ENCODE measurements at regions not wholly inside any gene's neighbourhood (a gene's known extent, or its start where the extent isn't known, plus 50 kb on each side); places are given as distances from the start of the nearest gene placed in this dataset.

DNA sequence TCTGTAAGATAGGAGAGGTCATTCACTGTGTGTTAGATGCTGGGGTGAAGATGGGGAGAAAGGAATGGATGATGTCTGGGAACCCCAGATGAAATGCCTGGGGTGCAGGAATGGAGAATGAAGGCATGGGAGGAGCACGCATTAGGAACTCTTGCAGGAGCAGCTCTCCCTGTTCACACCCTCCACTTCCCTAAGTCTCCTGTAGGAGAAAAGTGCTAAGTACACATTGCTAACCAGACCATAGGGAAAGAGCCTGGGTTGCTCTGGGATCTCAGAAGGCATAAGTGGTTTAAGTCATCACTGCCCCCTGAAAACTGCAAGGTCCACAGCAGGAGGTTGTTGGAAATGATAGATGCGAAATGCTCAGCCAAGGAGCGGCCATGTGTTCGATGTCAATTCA lies 163.1 kb downstream of the SEC61B start:
- no peak overlapping the region for H3K27ac ChIP-seq (ENCODE audit: low read depth, low read length)
- no peaks in the 10 kb centered on the region for H3K9me3 ChIP-seq (ENCODE audit: control insufficient read depth in 3 of 3, low read length in 3 of 3)
- H3K4me1 ChIP-seq (ENCODE audit: control insufficient read depth in 3 of 3, insufficient read depth in 3 of 3, low read length in 3 of 3), result peaks cover 5 to 13% (median 6%) of the 10 kb centered on the region in 3 donors
- H3K4me3 ChIP-seq (ENCODE audit: low read length in 3 of 3), result no peak overlapping the region
- H3K27me3 ChIP-seq (ENCODE audit: control insufficient read depth in 3 of 3, insufficient read depth in 3 of 3, low read length in 3 of 3), result no peaks in the 10 kb centered on the region
- no peak overlapping the region for H3K9ac ChIP-seq (ENCODE audit: low read depth in 1 of 3, low read length in 3 of 3)
- H3K36me3 ChIP-seq (ENCODE audit: control insufficient read depth in 3 of 3, insufficient read depth in 3 of 3, low read length in 3 of 3), result no peaks in the 10 kb centered on the region

DNA sequence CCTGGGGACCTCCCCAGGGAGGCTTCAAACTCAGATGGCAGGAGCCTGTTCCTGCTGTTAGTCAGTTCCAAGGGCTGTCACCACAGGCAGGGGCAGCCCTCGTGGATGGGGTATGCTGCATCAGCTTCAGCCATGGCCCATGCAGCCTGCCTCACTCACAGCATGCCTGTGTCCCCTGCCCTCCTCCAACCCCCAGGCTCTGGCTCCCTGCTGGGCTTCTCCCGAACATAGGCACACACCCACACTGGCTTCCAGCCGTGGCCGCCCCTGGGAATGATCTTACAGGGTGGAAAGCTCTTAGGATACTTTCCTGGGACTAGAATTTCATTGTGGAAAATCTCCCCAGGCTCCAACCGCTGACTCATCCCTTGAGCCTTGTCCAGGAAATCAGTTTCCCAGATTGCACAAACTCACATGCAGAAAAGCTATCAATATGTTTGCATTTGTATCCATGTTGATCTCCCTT lies 163.8 kb downstream of the SEC61B start:
- Histone ChIP-seq H3K36me3 (ENCODE audit: control insufficient read depth in 3 of 3, insufficient read depth in 3 of 3, low read length in 3 of 3) (no peaks in the 10 kb centered on the region), H3K27ac (ENCODE audit: low read depth, low read length) (no peak overlapping the region), H3K4me3 (ENCODE audit: low read length in 3 of 3) (no peak overlapping the region), H3K27me3 (ENCODE audit: control insufficient read depth in 3 of 3, insufficient read depth in 3 of 3, low read length in 3 of 3) (no peaks in the 10 kb centered on the region), H3K4me1 (ENCODE audit: control insufficient read depth in 3 of 3, insufficient read depth in 3 of 3, low read length in 3 of 3) (peaks cover 5 to 13% (median 6%) of the 10 kb centered on the region in 3 donors), H3K9me3 (ENCODE audit: control insufficient read depth in 3 of 3, low read length in 3 of 3) (no peaks in the 10 kb centered on the region), H3K9ac (ENCODE audit: low read depth in 1 of 3, low read length in 3 of 3) (peak overlapping the region in 1 of 3 donors; percentile 8)

DNA sequence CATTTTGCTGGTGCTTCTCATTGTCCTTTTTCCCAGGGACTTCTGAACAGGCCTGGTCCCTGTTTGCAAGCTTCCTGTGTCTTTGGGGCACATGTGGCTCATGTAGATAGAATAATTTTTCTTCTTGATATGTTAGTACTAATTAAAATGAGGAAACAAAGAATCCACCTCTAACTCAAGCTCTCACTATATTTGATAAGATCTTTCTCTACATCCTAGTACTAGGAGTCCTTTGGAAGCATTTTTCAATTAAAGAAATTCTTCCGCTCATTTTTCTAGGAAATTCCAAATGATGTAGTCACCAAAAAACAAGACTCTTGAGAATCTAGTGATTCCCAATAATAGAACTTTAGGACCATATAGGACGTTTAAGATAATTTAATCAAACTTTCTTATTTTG lies 165.3 kb downstream of the SEC61B start:
- H3K4me3 ChIP-seq (ENCODE audit: low read length in 3 of 3), result no peak overlapping the region
- H3K9ac ChIP-seq (ENCODE audit: low read depth in 1 of 3, low read length in 3 of 3), result no peak overlapping the region
- H3K27ac ChIP-seq (ENCODE audit: low read depth, low read length), result no peak overlapping the region
- H3K27me3 ChIP-seq (ENCODE audit: control insufficient read depth in 3 of 3, insufficient read depth in 3 of 3, low read length in 3 of 3), result no peaks in the 10 kb centered on the region
- no peaks in the 10 kb centered on the region for H3K9me3 ChIP-seq (ENCODE audit: control insufficient read depth in 3 of 3, low read length in 3 of 3)
- H3K4me1 ChIP-seq (ENCODE audit: control insufficient read depth in 3 of 3, insufficient read depth in 3 of 3, low read length in 3 of 3), result peaks cover 5 to 13% (median 6%) of the 10 kb centered on the region in 3 donors
- H3K36me3 ChIP-seq (ENCODE audit: control insufficient read depth in 3 of 3, insufficient read depth in 3 of 3, low read length in 3 of 3), result no peaks in the 10 kb centered on the region

DNA sequence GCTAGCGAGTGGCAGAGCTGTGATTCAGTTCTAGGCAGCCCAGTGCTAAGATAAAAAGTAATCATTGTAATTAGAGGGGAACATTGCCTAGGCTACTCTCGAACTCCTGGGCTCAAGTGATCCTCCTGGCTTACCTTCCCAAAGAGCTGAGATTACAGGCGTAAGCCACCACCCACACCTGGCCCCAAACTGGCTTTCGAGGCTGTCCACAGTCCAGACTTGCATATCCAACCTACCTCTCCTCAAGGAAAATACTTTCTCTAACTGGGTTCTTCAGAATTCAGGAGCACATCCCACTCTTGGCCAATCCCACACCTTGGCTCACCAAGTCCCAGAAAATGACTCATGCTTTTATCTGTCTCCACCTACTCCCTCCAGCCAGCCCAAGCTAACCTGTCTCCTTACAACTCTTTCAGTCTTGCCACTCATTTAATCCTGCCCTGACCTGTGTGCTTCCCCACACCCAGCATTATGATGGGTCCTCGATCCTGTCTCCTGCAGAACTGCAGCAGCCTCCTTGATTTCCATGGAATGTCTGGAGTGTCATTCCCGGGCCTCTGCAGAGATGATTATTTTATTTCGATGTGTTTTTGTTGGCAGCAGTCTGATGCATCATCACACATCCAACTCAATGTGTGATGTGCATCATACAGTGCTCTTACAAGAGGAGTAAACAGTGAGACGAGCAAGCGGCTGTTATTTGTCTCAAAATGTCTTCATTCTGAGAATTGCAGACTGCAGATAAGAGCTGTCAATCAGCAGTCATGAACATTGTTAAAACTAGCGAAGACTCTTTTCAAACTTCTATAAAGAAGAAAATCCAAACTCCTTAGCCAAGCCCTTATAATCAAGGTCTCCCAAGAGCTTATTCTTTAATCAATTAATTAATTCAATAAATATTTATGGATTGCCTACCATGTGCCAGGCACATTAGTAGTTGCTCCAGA lies 167.3 kb downstream of the SEC61B start:
- H3K27me3 ChIP-seq (ENCODE audit: control insufficient read depth in 3 of 3, insufficient read depth in 3 of 3, low read length in 3 of 3), result no peaks in the 10 kb centered on the region
- no peak overlapping the region for H3K4me3 ChIP-seq (ENCODE audit: low read length in 3 of 3)
- peaks cover 5 to 13% (median 6%) of the 10 kb centered on the region in 3 donors for H3K4me1 ChIP-seq (ENCODE audit: control insufficient read depth in 3 of 3, insufficient read depth in 3 of 3, low read length in 3 of 3)
- H3K36me3 ChIP-seq (ENCODE audit: control insufficient read depth in 3 of 3, insufficient read depth in 3 of 3, low read length in 3 of 3), result no peaks in the 10 kb centered on the region
- H3K27ac ChIP-seq (ENCODE audit: low read depth, low read length), result no peak overlapping the region
- no peaks in the 10 kb centered on the region for H3K9me3 ChIP-seq (ENCODE audit: control insufficient read depth in 3 of 3, low read length in 3 of 3)
- H3K9ac ChIP-seq (ENCODE audit: low read depth in 1 of 3, low read length in 3 of 3), result no peak overlapping the region

DNA sequence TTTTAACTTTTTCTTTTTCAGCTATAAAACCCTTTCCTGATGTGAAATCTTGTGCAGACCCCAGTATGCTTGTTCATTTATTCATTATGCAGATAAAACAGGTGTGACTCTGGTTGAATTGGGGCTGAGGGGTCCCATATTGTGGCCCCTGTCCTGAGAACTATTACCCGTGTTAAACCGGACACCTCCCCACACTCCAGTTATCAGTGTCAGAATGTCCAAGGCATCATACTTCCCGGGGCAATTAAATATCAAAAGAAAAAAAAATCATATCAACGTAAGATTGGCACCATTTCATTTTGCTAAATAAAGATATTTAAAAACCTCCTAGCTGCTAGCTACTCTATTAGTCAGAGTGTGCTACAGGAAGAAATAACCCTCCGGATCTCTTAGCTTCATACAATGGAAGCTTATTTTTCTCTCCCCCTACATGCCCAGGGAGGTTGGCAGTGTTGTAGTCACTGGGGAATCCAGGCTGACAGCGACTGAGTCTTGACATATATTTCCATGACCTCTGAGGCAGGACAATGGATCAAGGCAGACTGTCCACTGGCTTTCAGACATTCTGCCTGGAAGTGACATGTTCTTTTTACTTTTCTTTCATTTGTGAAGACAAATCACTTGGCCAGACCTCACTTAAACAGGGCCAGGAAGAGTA lies 170.0 kb downstream of the SEC61B start:
- Histone ChIP-seq H3K36me3 (ENCODE audit: control insufficient read depth in 3 of 3, insufficient read depth in 3 of 3, low read length in 3 of 3) (no peaks in the 10 kb centered on the region), H3K4me1 (ENCODE audit: control insufficient read depth in 3 of 3, insufficient read depth in 3 of 3, low read length in 3 of 3) (no peaks in the 10 kb centered on the region), H3K9me3 (ENCODE audit: control insufficient read depth in 3 of 3, low read length in 3 of 3) (no peaks in the 10 kb centered on the region), H3K4me3 (ENCODE audit: low read length in 3 of 3) (no peak overlapping the region), H3K27me3 (ENCODE audit: control insufficient read depth in 3 of 3, insufficient read depth in 3 of 3, low read length in 3 of 3) (no peaks in the 10 kb centered on the region), H3K27ac (ENCODE audit: low read depth, low read length) (no peak overlapping the region), H3K9ac (ENCODE audit: low read depth in 1 of 3, low read length in 3 of 3) (no peak overlapping the region)

DNA sequence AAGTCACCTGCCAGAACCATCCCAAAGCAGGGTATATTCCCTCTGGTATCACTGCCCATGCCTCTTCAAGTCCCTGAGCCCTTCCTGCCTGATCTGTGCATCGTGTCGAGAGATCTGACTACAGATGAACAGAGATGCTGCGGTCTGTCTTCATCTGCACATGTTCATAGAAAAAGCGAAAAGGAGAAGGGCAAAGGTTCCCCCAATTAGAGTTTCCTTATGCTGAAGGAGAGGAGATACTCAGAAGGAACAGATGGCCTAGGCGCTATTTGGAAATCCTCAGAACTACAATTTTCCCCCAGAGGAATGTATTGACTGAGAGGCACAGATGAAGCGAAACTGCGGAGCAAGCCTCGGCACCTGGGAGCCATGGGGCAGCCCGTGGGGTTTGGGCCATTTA lies 170.9 kb downstream of the SEC61B start:
- no peak overlapping the region for H3K27ac ChIP-seq (ENCODE audit: low read depth, low read length)
- H3K36me3 ChIP-seq (ENCODE audit: control insufficient read depth in 3 of 3, insufficient read depth in 3 of 3, low read length in 3 of 3), result no peaks in the 10 kb centered on the region
- no peaks in the 10 kb centered on the region for H3K4me1 ChIP-seq (ENCODE audit: control insufficient read depth in 3 of 3, insufficient read depth in 3 of 3, low read length in 3 of 3)
- no peaks in the 10 kb centered on the region for H3K9me3 ChIP-seq (ENCODE audit: control insufficient read depth in 3 of 3, low read length in 3 of 3)
- H3K27me3 ChIP-seq (ENCODE audit: control insufficient read depth in 3 of 3, insufficient read depth in 3 of 3, low read length in 3 of 3), result no peaks in the 10 kb centered on the region
- no peak overlapping the region for H3K9ac ChIP-seq (ENCODE audit: low read depth in 1 of 3, low read length in 3 of 3)
- H3K4me3 ChIP-seq (ENCODE audit: low read length in 3 of 3), result no peak overlapping the region

DNA sequence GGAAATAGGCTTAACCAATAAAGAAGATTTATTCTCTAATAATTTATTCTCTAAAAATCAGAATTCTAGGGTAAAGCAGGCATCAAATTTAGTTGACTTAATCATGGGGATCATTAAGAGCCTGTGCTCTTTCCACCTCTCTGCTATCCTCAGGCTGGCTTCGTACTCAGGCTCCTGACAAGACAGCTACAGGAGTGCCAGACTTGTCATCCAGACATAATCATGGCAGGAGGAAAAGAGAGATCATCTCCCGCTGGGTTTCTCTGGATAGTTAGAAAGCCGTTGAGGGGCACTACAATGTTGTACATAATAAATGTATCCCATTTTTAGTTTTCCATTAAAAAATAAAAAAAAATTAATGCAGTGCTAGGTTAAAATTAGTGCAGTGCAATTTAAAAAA lies 171.9 kb downstream of the SEC61B start:
- no peak overlapping the region for H3K9ac ChIP-seq (ENCODE audit: low read depth in 1 of 3, low read length in 3 of 3)
- H3K27ac ChIP-seq (ENCODE audit: low read depth, low read length), result no peak overlapping the region
- no peaks in the 10 kb centered on the region for H3K36me3 ChIP-seq (ENCODE audit: control insufficient read depth in 3 of 3, insufficient read depth in 3 of 3, low read length in 3 of 3)
- H3K27me3 ChIP-seq (ENCODE audit: control insufficient read depth in 3 of 3, insufficient read depth in 3 of 3, low read length in 3 of 3), result no peaks in the 10 kb centered on the region
- H3K4me1 ChIP-seq (ENCODE audit: control insufficient read depth in 3 of 3, insufficient read depth in 3 of 3, low read length in 3 of 3), result no peaks in the 10 kb centered on the region
- H3K4me3 ChIP-seq (ENCODE audit: low read length in 3 of 3), result no peak overlapping the region
- H3K9me3 ChIP-seq (ENCODE audit: control insufficient read depth in 3 of 3, low read length in 3 of 3), result no peaks in the 10 kb centered on the region

DNA sequence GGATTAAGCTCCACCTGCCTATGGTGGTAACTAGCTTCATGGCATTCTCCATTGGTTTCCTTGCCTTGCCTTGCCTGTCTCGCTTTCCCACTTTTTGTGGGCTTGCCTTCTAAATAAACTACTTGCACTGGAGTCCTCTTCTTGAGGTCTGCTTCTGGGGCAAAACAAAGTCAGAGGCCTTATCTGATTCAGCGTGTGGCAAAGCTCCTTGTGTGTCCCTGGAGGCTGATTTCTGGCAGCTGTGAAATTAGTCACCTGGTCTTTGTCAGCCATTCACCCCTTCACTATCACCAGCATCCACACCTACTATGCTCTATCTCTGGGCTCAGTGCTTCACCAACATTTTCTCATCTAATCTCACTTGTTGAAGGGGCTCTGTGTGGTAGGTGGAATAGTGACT lies 176.2 kb downstream of the SEC61B start:
- Histone ChIP-seq H3K9ac (ENCODE audit: low read depth in 1 of 3, low read length in 3 of 3) (no peak overlapping the region), H3K36me3 (ENCODE audit: control insufficient read depth in 3 of 3, insufficient read depth in 3 of 3, low read length in 3 of 3) (no peaks in the 10 kb centered on the region), H3K4me3 (ENCODE audit: low read length in 3 of 3) (no peak overlapping the region), H3K27ac (ENCODE audit: low read depth, low read length) (no peak overlapping the region), H3K27me3 (ENCODE audit: control insufficient read depth in 3 of 3, insufficient read depth in 3 of 3, low read length in 3 of 3) (no peaks in the 10 kb centered on the region), H3K4me1 (ENCODE audit: control insufficient read depth in 3 of 3, insufficient read depth in 3 of 3, low read length in 3 of 3) (peaks cover 0 to 6% (median 0%) of the 10 kb centered on the region in 3 donors), H3K9me3 (ENCODE audit: control insufficient read depth in 3 of 3, low read length in 3 of 3) (no peaks in the 10 kb centered on the region)

DNA sequence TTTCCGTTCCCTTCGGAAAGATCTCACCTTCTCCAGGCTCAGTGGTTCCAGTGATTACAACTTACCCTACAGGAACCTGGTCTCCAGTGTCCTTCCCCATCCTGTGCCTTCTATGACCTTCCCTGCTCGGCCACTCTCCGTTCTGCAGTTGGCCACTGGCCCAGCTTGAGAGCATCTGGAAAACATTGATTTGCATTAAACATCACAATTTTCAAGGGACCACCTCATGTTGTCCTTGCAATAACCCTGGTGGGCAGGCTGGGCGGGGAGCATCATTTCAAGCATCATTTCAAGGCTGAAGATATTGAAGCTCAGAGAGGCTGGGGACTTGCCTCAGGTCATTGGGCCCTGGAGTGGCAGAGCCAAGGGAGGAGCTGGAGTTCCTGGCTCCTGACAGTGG lies 177.4 kb downstream of the SEC61B start:
- H3K4me1 ChIP-seq (ENCODE audit: control insufficient read depth in 3 of 3, insufficient read depth in 3 of 3, low read length in 3 of 3), result peaks cover 0 to 6% (median 0%) of the 10 kb centered on the region in 3 donors
- no peak overlapping the region for H3K9ac ChIP-seq (ENCODE audit: low read depth in 1 of 3, low read length in 3 of 3)
- no peak overlapping the region for H3K27ac ChIP-seq (ENCODE audit: low read depth, low read length)
- no peaks in the 10 kb centered on the region for H3K36me3 ChIP-seq (ENCODE audit: control insufficient read depth in 3 of 3, insufficient read depth in 3 of 3, low read length in 3 of 3)
- no peaks in the 10 kb centered on the region for H3K27me3 ChIP-seq (ENCODE audit: control insufficient read depth in 3 of 3, insufficient read depth in 3 of 3, low read length in 3 of 3)
- no peak overlapping the region for H3K4me3 ChIP-seq (ENCODE audit: low read length in 3 of 3)
- H3K9me3 ChIP-seq (ENCODE audit: control insufficient read depth in 3 of 3, low read length in 3 of 3), result no peaks in the 10 kb centered on the region

DNA sequence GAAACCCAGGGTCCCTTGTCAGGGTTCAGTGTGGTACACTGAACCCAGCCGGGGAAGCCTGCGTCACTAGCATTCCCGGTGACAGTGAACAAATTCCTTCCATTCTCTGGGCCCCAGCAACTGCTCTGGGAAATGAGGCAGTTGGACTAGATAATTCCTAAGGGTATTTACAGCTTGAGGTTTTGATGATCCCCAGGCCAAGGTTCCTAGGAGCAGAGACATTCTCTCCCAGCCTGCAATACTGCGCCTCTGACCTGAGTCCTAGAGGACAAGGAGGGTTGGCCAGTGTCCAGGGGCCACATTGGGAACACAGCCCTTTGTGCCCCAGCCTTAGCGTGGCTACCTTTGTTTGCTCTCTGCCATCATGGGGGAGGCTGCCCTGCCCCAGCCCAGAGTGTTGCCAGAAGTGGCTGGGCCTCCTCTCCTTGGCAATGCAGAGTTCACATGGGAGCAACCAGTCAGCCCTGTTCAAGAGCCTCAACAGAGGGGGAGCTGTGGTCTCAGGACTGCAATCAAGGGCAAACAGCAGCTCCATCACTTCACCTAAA lies 178.2 kb downstream of the SEC61B start:
- no peak overlapping the region for H3K4me3 ChIP-seq (ENCODE audit: low read length in 3 of 3)
- no peak overlapping the region for H3K9ac ChIP-seq (ENCODE audit: low read depth in 1 of 3, low read length in 3 of 3)
- H3K9me3 ChIP-seq (ENCODE audit: control insufficient read depth in 3 of 3, low read length in 3 of 3), result no peaks in the 10 kb centered on the region
- no peaks in the 10 kb centered on the region for H3K36me3 ChIP-seq (ENCODE audit: control insufficient read depth in 3 of 3, insufficient read depth in 3 of 3, low read length in 3 of 3)
- H3K27ac ChIP-seq (ENCODE audit: low read depth, low read length), result no peak overlapping the region
- no peaks in the 10 kb centered on the region for H3K27me3 ChIP-seq (ENCODE audit: control insufficient read depth in 3 of 3, insufficient read depth in 3 of 3, low read length in 3 of 3)
- peaks cover 0 to 6% (median 3%) of the 10 kb centered on the region in 3 donors for H3K4me1 ChIP-seq (ENCODE audit: control insufficient read depth in 3 of 3, insufficient read depth in 3 of 3, low read length in 3 of 3)

All from skeletal muscle tissue (tissue), 3 donors.